ENCODE measurements at regions not wholly inside any gene's neighbourhood (a gene's known extent, or its start where the extent isn't known, plus 50 kb on each side); places are given as distances from the start of the nearest gene placed in this dataset.

DNA sequence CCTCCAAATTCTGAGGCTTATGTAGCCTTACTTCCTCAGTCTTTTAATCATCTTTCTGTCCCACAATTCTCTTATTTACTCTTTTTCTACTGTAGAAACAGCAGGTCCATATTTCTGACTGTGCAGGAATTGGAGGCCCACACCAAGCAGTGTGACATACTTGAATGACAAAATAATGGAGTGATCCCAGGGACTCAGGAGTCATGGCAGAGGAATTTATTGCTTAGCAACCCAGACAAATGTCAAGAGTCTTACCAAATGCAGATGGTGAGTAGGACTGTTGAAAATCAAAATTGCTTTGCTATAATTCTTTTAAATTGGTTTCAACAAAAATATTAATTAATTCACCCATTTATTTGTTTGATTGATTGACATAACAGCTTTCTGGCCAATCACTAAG, 59.9 kb downstream of the HTR1B start:
- Mint-ChIP-seq H3K4me1 (no peaks in the 10 kb centered on the region), H3K27ac (no peak overlapping the region), H3K9me3 (no peaks in the 10 kb centered on the region), H3K27me3 (ENCODE audit: low read depth) (no peaks in the 10 kb centered on the region), H3K4me3 (no peak overlapping the region), H3K36me3 (no peaks in the 10 kb centered on the region)
- no peak for TF ChIP-seq CTCF (IDR thresholded peaks at IDR 0.05; ENCODE audit: unreplicated experiment)
- DNase-seq (ENCODE audit: low spot score in 2 of 2, unreplicated experiment in 2 of 2), result no peak

DNA sequence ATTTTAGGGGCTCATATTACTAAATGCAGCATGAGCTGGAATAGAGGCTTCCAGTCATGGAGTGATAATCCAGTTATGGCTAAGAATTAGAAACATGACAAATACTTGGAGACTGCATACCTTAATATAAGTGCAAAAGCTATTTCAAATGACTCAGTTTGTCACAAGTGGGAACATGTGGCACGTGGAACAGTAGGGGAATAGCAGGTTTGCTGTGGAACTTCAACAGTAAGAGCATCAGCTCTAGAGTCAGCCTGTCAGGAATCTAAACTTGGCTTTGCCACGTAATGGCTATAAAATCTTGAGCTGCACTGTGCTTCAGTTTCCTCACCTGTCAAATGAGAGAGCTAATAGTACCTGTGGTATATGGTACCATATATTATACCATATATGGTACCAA, 62.1 kb downstream of the HTR1B start:
- no peak for TF ChIP-seq CTCF (IDR thresholded peaks at IDR 0.05; ENCODE audit: unreplicated experiment)
- no peak for DNase-seq (ENCODE audit: low spot score in 2 of 2, unreplicated experiment in 2 of 2)
- Mint-ChIP-seq H3K27ac (no peak overlapping the region), H3K4me3 (no peak overlapping the region), H3K27me3 (ENCODE audit: low read depth) (no peaks in the 10 kb centered on the region), H3K36me3 (no peaks in the 10 kb centered on the region), H3K9me3 (peaks cover 5% of the 10 kb centered on the region), H3K4me1 (no peaks in the 10 kb centered on the region)

GRCh38 chr6:77397561-77397960, 65.7 kb downstream of the HTR1B start:
- Mint-ChIP-seq H3K9me3 (peaks cover 5% of the 10 kb centered on the region), H3K27ac (no peak overlapping the region), H3K36me3 (no peaks in the 10 kb centered on the region), H3K4me3 (no peak overlapping the region), H3K27me3 (ENCODE audit: low read depth) (no peaks in the 10 kb centered on the region), H3K4me1 (no peaks in the 10 kb centered on the region)
- no peak for DNase-seq (ENCODE audit: low spot score in 2 of 2, unreplicated experiment in 2 of 2)
- TF ChIP-seq CTCF (IDR thresholded peaks at IDR 0.05; ENCODE audit: unreplicated experiment), result no peak

- Mint-ChIP-seq H3K27ac (no peak overlapping the region), H3K4me1 (no peaks in the 10 kb centered on the region), H3K36me3 (no peaks in the 10 kb centered on the region), H3K4me3 (no peak overlapping the region), H3K27me3 (ENCODE audit: low read depth) (no peaks in the 10 kb centered on the region), H3K9me3 (peaks cover 9% of the 10 kb centered on the region)
- TF ChIP-seq CTCF (IDR thresholded peaks at IDR 0.05; ENCODE audit: unreplicated experiment), result no peak
- no peak for DNase-seq (ENCODE audit: low spot score in 2 of 2, unreplicated experiment in 2 of 2)
These were observed 73.9 kb downstream of the HTR1B start for GRCh38 chr6:77389402-77389801.

- no peak overlapping the region for H3K27ac Mint-ChIP-seq
These were observed 80.3 kb downstream of the HTR1B start for GRCh38 chr6:77383026-77383425.

More at GRCh38 chr6:77383026-77383425, 80.3 kb downstream of the HTR1B start:
- no peak for TF ChIP-seq CTCF (IDR thresholded peaks at IDR 0.05; ENCODE audit: unreplicated experiment)
- no peaks in the 10 kb centered on the region for H3K4me1 Mint-ChIP-seq
- peaks cover 18% of the 10 kb centered on the region for H3K9me3 Mint-ChIP-seq
- H3K27me3 Mint-ChIP-seq (ENCODE audit: low read depth), result no peaks in the 10 kb centered on the region
- no peak overlapping the region for H3K4me3 Mint-ChIP-seq
- no peaks in the 10 kb centered on the region for H3K36me3 Mint-ChIP-seq
- DNase-seq (ENCODE audit: low spot score in 2 of 2, unreplicated experiment in 2 of 2), result no peak
